ENCODE measurements at regions not wholly inside any gene's neighbourhood (a gene's known extent, or its start where the extent isn't known, plus 50 kb on each side); places are given as distances from the start of the nearest gene placed in this dataset.
"Not testable (repeated sequence)": the region's sequence is repeated elsewhere in the genome, so short reads cannot be mapped to it uniquely, and the experiment has no call there.

DNA sequence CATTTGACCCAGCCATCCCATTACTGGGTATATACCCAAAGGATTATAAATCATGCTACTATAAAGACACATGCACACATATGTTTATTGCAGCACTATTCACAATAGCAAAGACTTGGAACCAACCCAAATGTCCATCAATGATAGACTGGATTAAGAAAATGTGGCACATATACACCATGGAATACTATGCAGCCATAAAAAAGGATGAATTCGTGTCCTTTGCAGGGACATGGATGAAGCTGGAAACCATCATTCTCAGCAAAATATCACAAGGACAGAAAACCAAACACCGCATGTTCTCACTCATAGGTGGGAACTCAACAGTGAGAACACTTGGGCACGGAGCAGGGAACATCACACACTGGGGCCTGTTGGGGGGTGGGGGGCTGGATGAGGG lies 290.0 kb upstream of the HNRNPA3 start:
- DNase-seq (ENCODE audit: low read depth): not testable (repeated sequence)

GRCh38 chr2:176923205-176923604 lies 289.4 kb upstream of the HNRNPA3 start:
- DNase-seq (ENCODE audit: low read depth): no peak

GRCh38 chr2:176924909-176925534 lies 287.6 kb upstream of the HNRNPA3 start:
- DNase-seq (ENCODE audit: low read depth): no peak

DNA sequence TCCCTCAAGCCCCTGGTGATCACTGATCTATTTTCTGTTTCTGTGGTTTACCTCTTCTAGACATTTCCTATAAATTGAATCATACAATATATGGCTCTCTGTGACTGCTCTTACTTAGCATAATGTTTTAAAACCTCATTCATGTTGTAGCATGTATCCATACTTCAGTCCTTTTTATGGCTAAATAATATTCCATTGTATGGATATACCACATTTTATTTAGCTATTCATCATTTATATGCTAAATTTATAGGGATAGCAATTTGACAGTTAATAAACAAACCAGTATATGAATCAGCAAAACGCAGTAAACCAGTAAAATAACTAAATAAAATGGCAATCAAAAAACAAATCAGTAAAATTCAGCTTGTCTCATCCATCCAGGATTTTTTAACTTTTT lies 286.1 kb upstream of the HNRNPA3 start:
- DNase-seq (ENCODE audit: low read depth): no peak

DNA sequence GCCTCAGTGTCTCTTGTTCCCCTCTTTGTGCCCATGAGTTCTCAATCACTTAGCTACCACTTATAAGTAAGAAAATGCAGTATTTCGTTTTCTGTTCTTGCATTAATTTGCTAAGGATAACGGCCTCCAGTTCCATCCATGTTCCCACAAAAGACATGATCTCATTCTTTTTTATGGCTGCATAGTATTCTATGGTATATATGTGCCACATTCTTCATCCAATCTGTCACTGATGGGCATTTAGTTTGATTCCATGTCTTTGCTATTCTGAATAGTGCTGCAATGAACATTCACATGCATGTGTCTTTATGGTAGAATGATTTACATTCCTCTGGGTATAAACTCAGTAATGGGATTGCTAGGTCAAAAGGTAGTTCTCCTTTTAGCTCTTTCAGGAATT lies 283.2 kb upstream of the HNRNPA3 start:
- DNase-seq (ENCODE audit: low read depth): not testable (repeated sequence)

DNA sequence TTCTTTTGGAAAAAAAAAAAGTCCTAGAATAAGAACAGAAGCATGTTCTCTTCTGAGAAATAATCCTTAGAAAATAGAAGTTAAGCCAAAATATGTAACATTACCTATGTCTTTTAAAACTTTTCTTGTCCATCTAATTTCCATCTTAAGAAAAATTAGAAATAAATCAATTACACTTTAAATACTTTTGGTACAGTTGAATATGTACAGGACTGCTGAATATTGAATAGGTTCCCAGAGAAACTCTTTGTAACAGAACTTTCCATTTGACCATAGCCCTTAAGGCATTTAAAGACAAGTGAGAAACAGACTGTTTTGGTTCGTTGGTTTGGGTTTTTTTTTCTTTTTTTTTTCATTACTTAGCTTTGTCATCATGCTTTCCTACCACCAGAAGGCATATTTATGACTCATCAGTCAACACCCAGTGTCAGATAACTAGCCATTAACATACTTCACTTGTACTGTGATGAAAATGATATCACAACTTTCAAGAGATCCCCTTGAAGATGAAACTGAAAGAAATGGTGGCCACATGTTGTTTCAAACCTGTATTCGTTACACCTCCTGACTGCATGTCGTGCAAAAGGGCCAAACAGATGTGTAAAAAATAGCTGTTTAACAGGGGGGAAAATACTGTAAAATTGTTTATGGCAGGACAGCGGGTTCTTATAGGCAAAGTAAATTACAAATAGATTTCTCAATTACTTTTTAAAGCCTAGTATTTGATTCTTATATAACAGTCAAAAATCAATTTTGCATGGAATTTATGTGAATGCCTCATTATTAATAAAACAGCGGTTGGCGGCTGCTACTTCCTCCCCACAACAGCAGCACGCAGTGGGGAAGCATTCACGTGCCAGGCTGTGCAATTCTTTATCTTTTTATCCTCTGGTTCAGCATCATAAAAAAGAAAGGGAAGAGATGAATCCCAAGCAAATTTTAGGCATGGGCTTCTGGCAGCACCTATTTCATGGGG lies 280.7 kb upstream of the HNRNPA3 start:
- DNase-seq (ENCODE audit: low read depth): no peak

- no peak for DNase-seq (ENCODE audit: low read depth)
These were observed 278.5 kb upstream of the HNRNPA3 start for GRCh38 chr2:176934131-176934530.

- no peak for DNase-seq (ENCODE audit: low read depth)
These were observed 277.7 kb upstream of the HNRNPA3 start for GRCh38 chr2:176934869-176935415.

- no peak for DNase-seq (ENCODE audit: low read depth)
These were observed 277.0 kb upstream of the HNRNPA3 start for GRCh38 chr2:176935543-176936102.

GRCh38 chr2:176936410-176936809 lies 276.2 kb upstream of the HNRNPA3 start:
- DNase-seq (ENCODE audit: low read depth): no peak

DNA sequence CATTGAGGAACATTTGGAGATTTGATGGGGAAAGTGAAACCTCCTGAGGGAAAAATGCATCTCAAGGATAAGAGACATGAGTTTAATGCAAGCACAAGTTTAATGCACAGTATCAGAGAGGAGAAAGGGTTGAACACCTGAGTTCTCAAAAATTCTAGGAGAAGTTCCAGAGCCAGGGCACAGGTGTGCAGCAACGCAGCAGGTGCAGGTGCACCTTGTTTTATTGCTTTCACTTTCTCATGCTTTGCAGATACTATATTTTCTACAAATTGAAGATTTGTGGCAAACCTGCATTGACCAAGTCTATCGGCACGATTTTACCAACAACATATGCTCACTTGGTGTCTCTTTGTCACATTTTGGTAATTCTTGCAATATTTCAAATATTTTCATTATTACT lies 267.6 kb upstream of the HNRNPA3 start:
- no peak for DNase-seq (ENCODE audit: low read depth)

GRCh38 chr2:176947754-176948153 lies 264.8 kb upstream of the HNRNPA3 start:
- DNase-seq (ENCODE audit: low read depth): no peak

GRCh38 chr2:176951218-176951617 lies 261.4 kb upstream of the HNRNPA3 start:
- DNase-seq (ENCODE audit: low read depth): not testable (repeated sequence)

DNA sequence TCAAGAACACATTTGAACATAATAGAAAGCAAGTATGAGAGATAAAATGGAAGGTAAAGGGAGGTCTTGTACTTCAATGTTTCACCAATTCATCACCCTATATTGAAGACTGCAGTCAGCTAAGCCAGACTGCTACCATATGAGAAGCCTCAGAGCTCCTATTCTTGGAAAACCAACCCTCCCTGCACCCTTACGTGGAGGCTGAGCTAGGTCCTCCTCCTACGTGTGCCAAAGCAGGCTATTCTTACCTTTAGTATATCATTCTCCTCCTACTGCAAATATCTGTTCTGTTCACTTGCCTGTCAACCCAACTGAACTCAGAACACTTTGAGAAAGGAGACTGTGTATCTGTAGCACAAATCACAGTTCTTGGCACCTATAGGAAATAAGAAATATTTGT lies 255.8 kb upstream of the HNRNPA3 start:
- DNase-seq (ENCODE audit: low read depth): no peak

- no peak for DNase-seq (ENCODE audit: low read depth)
These were observed 253.0 kb upstream of the HNRNPA3 start for GRCh38 chr2:176959614-176960013.

DNA sequence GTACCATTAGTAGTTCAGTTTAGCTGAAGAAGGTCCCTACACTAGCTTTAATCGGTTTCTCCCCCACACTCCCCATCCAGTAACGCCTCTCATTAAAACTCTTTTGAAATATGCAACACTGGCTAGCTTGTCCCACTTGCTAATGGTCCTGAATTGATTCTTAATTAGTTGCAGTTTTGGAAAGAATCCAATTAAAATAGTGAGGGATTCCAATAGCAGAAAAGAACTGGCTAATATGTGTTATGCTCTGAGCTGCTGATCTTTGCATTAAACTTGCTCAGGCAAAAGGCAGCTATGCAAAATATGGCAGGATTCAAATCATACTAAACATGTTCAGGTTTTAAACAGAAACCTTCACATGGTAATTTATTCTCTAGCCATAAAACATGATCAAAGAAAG lies 252.5 kb upstream of the HNRNPA3 start:
- DNase-seq (ENCODE audit: low read depth): no peak

GRCh38 chr2:176960736-176961520 lies 251.7 kb upstream of the HNRNPA3 start:
- DNase-seq (ENCODE audit: low read depth): no peak

GRCh38 chr2:176961775-176962619 lies 250.6 kb upstream of the HNRNPA3 start:
- no peak for DNase-seq (ENCODE audit: low read depth)

- DNase-seq (ENCODE audit: low read depth): no peak
These were observed 248.9 kb upstream of the HNRNPA3 start for GRCh38 chr2:176963568-176964287.

DNA sequence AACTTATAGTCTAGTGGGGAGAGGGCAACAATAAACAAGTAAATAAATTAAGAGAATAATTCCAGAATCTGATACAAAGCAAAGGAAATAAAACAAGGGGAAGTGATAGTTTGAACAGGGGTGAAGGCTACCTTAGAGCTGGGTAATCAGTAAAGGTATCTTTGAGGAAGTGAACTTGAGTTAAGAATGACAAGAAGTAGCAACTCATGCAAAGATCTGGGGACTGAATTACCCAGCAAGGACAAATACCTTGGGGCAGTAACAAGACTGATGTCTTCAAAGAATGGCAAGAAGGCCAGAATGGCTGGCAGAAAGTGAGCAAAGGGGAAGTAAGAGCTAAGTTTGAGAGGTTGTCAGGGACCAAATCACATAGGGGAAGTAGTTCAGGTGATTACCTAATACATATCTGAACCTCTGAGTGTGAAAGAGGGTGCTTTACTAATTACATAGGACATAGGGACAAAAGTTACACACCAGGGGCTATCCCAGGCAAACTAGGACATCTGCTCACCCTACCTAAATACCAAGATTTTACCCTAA lies 244.6 kb upstream of the HNRNPA3 start:
- no peak for DNase-seq (ENCODE audit: low read depth)
